ENCODE measurements at regions not wholly inside any gene's neighbourhood (a gene's known extent, or its start where the extent isn't known, plus 50 kb on each side); places are given as distances from the start of the nearest gene placed in this dataset.
"Not testable (repeated sequence)": the region's sequence is repeated elsewhere in the genome, so short reads cannot be mapped to it uniquely, and the experiment has no call there.

- DNase-seq: no peak
Observed at GRCh38 chr14:57150449-57150848, 118.3 kb downstream of the EXOC5 start.

- no peak for DNase-seq
Observed at GRCh38 chr14:57139173-57139572, 129.5 kb downstream of the EXOC5 start.

- DNase-seq: peak in 1 of 2 donors; percentile 7
Observed at GRCh38 chr14:57136669-57137328, 131.9 kb downstream of the EXOC5 start.

DNA sequence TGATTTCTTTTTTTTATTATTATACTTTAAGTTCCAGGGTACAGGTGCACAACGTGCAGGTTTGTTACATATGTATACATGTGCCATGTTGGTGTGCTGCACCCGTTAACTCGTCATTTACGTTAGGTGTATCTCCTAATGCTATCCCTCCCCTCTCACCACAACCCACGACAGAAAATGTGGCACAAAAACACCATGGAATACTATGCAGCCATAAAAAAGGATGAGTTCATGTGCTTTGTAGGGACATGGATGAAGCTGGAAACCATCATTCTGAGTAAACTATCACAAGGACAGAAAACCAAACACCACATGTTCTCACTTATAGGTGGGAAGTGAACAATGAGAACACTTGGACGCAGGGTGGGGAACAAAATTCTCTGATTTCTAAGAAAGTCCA, 140.9 kb downstream of the EXOC5 start:
- DNase-seq: not testable (repeated sequence)

DNA sequence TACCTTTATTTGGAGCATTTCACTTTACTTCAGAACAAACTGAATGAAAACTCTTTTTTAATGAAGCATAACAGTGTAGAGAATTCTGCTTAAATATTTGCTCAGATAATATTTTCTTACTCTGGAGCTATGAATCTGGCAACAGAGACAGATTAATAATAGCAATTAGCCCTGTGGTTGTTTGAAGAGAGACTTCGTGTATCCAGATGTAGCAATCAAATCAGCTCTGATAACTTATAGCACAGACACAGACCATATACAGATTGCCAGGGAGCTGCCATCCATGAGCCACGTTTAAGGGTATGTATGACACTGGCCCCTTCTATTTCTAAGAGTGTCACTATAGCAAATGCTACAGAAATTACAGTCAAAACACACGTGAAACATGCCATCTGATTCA, 146.6 kb downstream of the EXOC5 start:
- no peak for DNase-seq

DNA sequence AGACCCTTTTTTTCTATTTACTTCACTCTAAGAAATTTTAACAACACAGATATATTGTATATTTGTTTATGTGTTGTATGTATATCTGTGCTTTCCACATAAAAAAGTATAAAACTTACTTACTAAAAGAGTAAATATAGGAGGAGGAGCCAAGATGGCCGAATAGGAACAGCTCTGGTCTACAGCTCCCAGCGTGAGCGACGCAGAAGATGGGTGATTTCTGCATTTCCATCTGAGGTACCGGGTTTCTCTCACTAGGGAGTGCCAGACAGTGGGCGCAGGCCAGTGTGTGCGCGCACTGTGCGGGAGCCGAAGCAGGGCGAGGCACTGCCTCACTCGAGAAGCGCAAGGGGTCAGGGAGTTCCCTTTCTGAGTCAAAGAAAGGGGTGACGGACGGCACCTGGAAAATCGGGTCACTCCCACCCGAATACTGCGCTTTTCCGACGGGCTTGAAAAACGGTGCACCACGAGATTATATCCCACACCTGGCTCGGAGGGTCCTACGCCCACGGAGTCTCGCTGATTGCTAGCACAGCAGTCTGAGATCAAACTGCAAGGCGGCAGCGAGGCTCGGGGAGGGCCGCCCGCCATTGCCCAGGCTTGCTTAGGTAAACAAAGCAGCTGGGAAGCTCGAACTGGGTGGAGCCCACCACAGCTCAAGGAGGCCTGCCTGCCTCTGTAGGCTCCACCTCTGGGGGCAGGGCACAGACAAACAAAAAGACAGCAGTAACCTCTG, 156.5 kb downstream of the EXOC5 start:
- not testable (repeated sequence) for DNase-seq

DNA sequence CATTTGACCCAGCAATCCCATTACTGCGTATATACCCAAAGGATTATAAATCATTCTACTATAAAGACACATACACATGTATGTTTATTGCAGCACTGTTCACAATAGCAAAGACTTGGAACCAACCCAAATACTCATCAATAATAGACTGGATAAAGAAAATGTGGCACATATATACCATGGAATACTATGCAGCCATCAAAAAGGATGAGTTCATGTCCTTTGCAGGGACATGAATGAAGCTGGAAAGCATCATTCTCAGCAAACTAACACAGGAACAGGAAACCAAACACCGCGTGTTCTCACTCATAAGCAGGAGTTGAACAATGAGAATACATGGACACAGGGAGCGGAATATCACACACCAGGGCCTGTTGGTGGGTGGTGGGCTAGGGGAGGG, 158.3 kb downstream of the EXOC5 start:
- DNase-seq: not testable (repeated sequence)

- DNase-seq: no peak
Observed at GRCh38 chr14:57091030-57091608, 177.6 kb downstream of the EXOC5 start.

- no peak for DNase-seq
Observed at GRCh38 chr14:57089901-57090300, 178.8 kb downstream of the EXOC5 start.

- DNase-seq: no peak
Observed at GRCh38 chr14:57087841-57088240, 180.9 kb downstream of the EXOC5 start.

DNA sequence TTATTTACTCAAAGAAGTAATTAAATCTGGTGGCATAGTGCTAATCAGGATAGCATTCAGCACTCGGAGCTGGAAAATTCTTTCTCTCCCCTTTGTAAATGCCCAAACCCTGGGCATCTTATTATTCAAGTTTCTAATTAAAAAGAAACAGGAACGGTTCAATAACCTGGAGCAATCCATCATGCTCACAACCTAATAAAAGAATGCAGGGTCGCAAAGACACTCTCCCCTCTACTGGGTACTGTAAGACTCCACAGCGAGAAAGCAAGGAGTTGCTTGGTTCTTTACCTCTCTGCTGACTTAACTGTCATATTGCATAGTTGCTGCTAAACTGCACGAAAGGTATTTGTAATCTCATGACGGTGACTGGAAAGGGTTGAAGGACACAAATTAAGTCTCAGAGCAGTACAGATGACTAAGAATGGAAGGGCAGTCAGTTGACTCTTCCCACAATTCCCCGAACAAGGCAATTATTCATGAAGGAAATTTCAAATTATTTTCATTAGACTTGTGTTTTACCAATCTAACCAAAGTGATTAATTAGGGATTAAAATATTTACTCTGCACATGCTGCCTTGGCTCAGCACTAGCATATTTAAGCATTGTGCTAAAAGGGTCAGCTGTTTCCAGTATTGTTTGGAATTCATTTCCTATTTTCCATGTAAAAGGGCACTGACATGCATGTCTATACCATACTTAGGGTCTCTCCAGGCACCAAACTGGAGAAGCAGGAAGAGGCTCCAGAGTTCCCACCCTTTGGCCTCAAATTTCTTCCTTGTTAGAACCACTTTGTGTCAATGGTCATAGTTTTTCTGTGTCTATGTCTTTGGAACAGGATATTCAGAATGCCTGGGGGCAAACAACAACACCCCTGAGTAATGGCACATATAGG, 182.2 kb downstream of the EXOC5 start:
- no peak for DNase-seq

DNA sequence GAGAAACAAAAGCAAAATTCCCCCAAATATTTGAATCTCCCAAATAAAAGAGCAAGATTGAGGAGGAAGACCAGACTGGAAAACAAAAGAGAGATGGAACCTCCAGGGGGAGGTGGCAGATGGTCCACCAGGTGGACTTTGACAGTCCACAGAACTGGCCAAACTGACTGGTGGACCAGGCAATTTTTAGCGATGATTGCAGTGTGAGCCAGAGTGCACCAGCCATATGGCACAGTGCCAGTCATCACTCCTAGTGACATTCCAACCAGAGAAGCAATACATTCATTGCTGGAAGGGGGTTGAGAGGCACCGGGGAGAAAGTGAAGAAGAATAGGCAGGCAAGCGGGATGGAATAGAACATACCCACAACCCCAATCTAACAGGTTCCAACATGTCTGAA, 182.9 kb downstream of the EXOC5 start:
- no peak for DNase-seq

- no peak for DNase-seq
Observed at GRCh38 chr14:57085043-57085442, 183.7 kb downstream of the EXOC5 start.

DNA sequence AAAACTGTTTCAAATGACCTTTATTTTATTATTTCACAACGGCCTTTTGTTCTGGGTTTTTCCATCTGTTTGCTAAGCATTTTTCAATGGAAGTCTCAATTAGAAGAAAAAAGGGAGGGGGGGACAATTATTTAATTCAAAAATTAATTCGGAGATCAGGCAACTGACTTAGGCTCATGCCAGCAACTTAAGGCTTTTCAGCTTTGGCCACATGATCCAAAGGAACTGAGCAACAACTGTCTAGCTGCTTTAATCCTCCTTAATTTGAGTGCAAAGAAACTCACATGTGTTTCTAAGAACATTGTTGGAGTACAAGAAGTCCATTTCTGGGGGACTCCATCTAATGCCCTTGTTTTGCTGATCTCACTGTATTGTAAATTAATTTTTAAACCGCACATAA, 188.0 kb downstream of the EXOC5 start:
- no peak for DNase-seq

GRCh38 chr14:57078054-57078453, 190.7 kb downstream of the EXOC5 start:
- DNase-seq: no peak

DNA sequence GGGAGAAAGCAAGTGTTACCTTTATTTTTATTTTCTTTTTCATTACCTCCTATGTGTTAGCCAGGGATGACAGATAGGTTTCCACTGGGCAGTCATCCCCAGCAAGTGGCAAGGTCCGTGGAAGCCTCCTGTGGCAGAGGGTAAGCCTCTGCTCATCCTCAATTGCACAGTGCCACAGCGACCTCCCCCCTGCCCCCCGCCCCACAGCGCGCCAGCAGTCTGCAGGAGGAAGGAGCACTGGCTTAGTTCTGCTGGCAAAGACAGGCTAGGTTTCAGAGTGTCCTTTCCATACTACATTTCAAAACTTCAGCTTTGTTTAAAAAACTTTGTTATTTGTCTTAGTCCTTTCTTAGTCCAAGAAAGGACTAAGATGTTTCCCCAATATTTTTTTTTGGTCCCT, 194.7 kb downstream of the EXOC5 start:
- DNase-seq: no peak

GRCh38 chr14:57071639-57072038, 197.1 kb downstream of the EXOC5 start:
- no peak for DNase-seq

DNA sequence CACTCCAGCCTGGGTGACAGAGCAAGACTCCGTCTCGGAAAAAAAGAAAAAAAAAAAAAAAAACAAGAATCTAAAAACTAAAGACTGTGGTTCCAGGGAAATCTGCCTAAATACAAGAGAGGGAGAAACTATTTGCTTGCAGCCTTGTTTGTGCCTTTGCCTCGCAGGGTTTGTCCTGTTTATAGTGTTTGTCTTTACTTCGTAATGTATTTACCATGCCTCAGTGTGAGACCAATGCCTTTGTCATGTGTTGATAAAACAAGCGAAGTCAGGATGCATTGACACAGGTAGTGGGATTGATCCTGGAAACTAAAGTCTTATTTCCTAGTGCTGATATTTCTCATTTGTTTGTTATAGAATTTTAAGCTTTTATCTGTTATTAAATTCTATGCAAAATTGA, 199.0 kb downstream of the EXOC5 start:
- no peak for DNase-seq

GRCh38 chr14:57068511-57068910, 200.2 kb downstream of the EXOC5 start:
- no peak for DNase-seq

GRCh38 chr14:57066887-57067513, 201.7 kb downstream of the EXOC5 start:
- peak; percentile 2 to 10 for DNase-seq

GRCh38 chr14:57066463-57066862, 202.2 kb downstream of the EXOC5 start:
- DNase-seq: no peak

DNA sequence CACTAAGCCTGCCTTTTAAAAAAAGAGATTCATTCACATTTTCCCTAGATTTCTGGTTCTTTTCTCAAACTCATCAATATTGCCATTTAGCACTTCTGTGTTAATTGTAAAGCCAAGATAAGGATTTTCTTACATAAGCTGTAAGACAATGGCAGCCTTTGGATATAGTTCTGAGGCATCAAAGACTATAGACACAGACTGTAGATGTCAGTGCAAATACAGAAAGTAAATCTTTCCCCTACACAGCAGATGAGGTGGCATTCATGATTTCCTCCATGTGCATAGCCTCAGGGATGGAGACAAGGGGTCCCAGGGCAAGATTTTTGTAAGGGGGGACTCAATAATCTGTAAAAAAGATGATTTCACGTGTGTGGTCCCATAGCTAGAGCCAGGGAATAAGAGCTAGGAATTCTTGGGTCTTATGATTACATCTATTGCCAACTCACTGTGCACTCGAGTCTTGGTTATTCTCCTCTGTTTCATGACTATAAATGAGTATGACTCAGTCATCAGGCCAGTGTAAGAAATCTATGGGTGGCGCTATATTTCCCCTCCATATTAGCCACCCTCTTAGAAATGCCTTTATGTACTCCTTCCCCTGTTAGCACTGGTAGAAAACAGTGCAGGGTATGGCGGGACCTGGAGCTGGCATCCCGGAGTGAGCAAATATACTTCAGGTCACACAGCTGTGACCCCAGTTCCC, 207.5 kb downstream of the EXOC5 start:
- no peak for DNase-seq

Data from hippocampal formation (tissue), 2 donors.